KOPT-K1 (cell line): ENCODE measurements at regions not wholly inside any gene's neighbourhood (a gene's known extent, or its start where the extent isn't known, plus 50 kb on each side); places are given as distances from the start of the nearest gene placed in this dataset.

ENCODE experiments used
- H3K27ac ChIP-seq: fragments of 200-600 bp; sonication (generic); 2 replicates; pipeline ENCODE4 v1.5.1; 2016; ENCODE audit warnings: antibody characterized with exemption, mild to moderate bottlenecking, low read depth, low read length; ENCODE audit not compliant: poor library complexity, severe bottlenecking
- H3K36me3 ChIP-seq: fragments of 200-600 bp; sonication (generic); 2 replicates; pipeline ENCODE4 v1.5.1; 2017; ENCODE audit warnings: antibody characterized with exemption, mild to moderate bottlenecking, low read length, moderate library complexity; ENCODE audit not compliant: insufficient read depth
- H3K9me3 ChIP-seq: fragments of 200-600 bp; sonication (generic); 2 replicates; pipeline ENCODE4 v1.5.1; 2017; ENCODE audit warnings: antibody characterized with exemption, low read length, mild to moderate bottlenecking; ENCODE audit not compliant: insufficient read depth, poor library complexity, severe bottlenecking

DNA sequence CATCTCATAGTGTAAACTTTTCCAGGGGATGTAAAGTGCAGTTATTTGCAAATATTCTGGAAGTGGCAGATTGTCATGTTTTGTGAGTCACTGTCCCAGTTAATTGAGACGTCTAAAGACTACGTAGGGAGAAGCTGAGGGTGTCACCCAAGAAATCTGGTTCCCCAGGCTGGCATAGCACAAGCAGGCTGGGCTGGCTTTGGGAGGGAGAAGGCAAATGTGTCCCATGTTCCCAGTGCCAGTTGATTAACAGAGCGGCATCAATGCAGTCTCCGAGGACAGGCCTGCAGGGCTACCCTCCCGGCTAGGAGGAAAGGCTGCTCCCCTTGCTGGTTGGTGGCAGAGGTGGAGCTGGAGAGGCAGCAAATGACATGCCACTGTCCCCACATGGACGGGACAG lies 388.3 kb upstream of the MKI67 start:
- no peaks in the 10 kb centered on the region for H3K9me3 ChIP-seq
- no peak overlapping the region for H3K27ac ChIP-seq

DNA sequence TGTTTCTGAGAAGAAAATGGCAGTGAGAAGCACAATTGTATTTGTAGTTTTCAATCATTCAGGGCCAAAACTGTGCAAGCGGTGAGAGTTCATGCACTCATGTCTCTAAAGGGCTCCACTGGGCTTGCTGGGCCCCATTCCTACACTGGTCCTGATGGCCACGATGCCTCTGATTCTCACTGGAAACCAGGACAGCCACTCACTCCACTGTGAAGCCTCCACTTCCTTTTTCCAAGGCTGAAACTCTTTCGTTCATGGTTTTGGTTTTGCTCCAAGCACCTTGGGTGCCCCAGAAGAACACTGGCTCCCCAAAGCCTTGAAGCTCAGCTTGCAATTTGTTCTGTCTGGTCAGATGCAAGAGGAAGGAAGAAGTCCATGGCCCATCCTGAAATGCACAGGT lies 390.0 kb upstream of the MKI67 start:
- Histone ChIP-seq H3K36me3 (no peaks in the 10 kb centered on the region), H3K9me3 (no peaks in the 10 kb centered on the region), H3K27ac (no peak overlapping the region)

More for the DNA sequence above, 388.3 kb upstream of the MKI67 start:
- H3K36me3 ChIP-seq: no peaks in the 10 kb centered on the region

DNA sequence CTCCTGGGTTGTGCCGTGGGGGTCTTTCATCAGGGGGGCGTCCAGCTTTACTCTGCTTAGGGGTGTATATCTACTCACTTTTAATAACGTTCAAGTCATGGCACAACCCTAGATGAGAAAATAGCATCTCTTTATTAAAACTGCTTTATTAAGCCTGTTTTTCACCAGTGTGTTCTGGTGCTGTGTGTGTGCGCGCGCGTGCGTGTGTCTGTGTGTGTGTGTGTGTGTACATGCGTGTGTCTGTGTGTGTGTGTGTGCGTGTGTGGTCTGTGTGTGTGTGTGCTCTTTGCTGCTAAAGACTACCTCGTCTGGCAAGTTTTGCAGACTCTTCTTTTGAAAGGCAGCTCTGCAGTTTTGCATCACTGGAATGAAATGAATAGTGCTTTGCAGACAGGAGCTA lies 390.9 kb upstream of the MKI67 start:
- H3K36me3 ChIP-seq: no peaks in the 10 kb centered on the region

DNA sequence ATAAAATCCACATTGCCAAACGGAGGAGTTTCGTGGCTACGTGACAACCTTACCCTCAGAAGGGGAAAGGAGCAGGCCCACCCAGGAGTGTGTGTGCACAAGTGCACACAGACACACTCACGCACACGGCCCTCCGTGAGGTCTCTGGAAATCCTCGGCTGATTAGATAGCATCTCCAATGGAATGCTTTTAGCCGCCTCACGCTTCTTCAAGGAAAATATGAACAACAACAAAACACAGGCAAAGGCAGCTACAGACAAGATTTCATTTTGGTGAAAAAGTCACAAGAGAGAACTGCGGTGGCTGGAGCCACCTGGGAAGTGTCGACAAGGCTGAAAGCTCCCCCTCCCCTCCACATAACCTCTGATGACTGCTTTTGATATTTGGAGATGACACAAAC lies 391.8 kb upstream of the MKI67 start:
- no peaks in the 10 kb centered on the region for H3K36me3 ChIP-seq
- no peak overlapping the region for H3K27ac ChIP-seq
- no peaks in the 10 kb centered on the region for H3K9me3 ChIP-seq

More for the DNA sequence above, 390.9 kb upstream of the MKI67 start:
- no peak overlapping the region for H3K27ac ChIP-seq
- no peaks in the 10 kb centered on the region for H3K9me3 ChIP-seq

DNA sequence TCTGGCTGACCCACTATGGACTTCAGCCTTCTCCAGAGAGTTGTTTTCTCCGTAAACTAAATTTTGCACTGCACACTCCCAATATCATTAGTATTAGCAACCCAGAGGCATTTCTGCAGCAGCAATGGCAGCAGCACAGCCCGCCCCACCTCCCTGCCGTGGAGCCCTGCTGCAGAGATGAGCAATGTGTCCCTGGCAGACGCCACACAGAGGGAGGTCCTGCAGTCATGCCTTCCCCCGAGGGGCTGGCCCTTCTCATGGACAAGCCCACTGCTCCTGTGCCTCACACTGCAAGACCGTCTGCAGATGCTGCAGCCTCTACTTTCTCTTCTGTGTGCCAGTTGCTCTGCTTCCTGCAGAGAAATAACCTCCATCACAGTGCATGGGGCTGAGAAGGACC lies 393.4 kb upstream of the MKI67 start:
- Histone ChIP-seq H3K27ac (no peak overlapping the region), H3K36me3 (no peaks in the 10 kb centered on the region), H3K9me3 (no peaks in the 10 kb centered on the region)

DNA sequence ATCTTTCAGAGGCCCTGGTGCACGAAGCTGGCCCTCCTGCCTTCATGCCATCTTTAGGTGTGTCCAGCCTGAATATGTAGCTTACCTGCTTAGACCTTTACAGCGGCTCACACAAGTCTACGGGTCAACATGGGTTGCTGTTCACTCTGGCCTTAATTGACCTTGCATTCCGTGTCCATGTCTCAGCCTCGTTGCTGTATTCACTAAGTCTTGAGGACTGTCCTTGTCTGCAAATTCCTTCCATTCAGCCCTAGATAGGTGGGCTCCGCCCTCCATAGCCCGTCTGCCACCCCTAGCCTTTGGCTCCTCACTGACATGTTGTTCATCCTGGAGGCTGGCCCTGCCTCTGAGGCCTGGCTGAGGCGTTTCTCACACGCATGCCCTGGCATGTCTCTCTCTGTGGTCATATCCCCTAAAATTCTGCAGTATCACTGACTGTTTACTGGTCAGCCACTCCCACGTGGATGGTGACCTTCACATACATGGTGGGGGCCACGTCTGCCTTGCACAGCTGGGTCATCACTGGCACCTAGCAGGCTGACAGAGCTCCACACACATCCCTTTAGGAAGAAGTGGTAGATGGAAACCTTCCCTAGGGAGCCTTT lies 394.1 kb upstream of the MKI67 start:
- H3K27ac ChIP-seq: no peak overlapping the region
- no peaks in the 10 kb centered on the region for H3K36me3 ChIP-seq
- H3K9me3 ChIP-seq: no peaks in the 10 kb centered on the region

DNA sequence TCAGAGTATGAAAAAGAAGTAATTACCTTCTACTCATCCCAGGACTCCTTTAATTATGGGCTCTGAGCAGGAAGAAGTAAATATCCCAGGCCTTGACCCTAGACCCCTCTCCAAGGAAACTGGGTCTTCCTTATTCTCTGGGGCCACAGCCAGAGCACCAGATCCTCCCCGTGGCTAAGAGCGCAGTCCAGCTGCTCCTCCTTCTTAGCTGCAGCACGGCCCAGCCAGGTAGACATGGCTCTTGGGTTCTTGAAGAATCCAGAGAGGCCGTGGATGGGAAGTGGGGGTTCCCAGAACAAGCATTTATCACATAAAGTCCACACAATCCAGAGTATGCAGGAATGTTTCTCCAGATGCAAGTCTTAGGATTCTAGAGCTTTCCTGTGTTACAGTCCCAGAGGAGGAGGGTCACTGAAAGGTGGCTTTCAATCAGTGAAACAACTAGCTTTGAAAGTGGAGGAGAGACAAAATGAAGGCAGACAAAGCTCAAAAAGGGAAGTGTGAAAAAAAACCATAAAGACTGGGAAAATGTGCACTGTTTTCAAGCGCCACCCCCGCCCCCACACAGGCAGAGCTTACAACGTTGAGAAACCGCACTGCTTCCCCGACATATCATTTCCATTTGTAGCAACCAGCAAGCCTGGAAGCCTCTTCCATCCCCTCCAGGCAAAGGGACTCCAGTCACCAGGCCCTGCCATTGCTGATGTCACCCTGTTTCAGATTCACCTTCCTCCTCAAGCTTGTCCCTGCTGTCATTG lies 396.5 kb upstream of the MKI67 start:
- H3K36me3 ChIP-seq: no peaks in the 10 kb centered on the region
- H3K27ac ChIP-seq: no peak overlapping the region

DNA sequence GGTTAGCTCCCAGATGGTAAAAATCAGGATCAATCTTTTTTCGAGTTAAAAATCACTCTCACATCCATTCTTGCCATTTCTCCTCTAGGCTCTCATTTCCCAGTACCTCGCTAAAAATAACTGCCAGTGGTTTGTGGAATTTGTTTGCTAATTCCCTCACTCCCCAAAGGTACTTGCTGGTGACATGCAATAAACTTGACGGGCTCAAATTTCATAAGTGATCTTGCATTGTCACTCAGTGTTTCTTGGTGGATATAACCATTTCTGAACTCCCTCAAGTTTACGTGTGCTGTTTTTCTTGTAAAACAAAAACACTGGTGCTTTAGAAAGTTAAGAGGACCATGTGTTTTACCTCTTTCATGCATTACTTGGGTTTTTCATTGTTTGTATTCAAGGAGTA lies 399.2 kb upstream of the MKI67 start:
- H3K27ac ChIP-seq: no peak overlapping the region
- H3K36me3 ChIP-seq: no peaks in the 10 kb centered on the region
- H3K9me3 ChIP-seq: no peaks in the 10 kb centered on the region

More for the DNA sequence above, 396.5 kb upstream of the MKI67 start:
- no peaks in the 10 kb centered on the region for H3K9me3 ChIP-seq

DNA sequence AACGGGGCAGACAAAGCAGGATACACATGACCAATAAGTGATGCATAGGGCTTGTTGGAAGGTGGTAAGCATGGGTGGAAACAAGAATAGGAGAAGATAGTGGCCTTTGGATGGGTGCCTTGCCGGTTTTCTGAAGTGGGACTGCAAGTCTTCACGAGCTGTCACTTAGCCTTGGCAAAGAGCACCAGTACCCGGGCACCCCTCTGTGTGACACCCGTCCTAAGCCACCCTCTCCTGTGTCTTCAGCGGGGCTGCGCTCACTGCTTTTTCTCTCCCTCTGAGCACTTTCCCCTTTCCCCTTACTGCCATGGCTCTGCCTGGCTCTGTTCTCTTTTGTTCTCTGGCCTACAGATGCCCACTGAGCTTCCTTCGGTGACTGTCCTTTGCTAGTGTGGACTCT lies 399.7 kb upstream of the MKI67 start:
- Histone ChIP-seq H3K9me3 (no peaks in the 10 kb centered on the region), H3K27ac (no peak overlapping the region), H3K36me3 (no peaks in the 10 kb centered on the region)

DNA sequence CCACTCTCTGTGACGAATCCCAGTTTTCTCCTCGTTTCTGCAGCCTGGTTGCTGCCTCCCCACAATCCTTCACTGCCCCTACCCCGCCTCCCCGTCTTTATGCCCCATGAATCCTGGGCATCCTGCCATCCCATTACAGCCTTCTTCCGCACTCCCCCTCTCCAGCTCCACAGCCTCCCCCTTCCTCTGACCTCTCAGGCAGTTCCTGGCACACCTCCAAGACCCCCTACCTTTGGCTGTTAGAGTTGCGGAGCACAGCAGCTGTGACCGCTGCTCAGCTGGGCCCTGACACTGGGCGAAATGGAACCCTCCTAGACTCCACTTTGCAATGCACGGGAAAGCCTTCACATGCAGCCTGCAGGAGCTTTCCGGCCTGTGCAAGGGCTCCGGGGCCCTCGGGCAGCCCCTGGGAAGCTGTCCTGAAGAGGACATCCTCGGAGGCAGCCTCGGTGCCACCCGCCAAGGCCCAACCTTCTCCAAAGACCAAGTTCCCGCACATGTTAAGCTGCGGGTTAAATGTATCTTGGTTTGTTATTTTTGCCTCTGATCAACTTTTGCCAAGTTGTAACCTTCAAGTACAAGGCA lies 400.7 kb upstream of the MKI67 start:
- no peaks in the 10 kb centered on the region for H3K9me3 ChIP-seq
- no peaks in the 10 kb centered on the region for H3K36me3 ChIP-seq
- H3K27ac ChIP-seq: no peak overlapping the region

DNA sequence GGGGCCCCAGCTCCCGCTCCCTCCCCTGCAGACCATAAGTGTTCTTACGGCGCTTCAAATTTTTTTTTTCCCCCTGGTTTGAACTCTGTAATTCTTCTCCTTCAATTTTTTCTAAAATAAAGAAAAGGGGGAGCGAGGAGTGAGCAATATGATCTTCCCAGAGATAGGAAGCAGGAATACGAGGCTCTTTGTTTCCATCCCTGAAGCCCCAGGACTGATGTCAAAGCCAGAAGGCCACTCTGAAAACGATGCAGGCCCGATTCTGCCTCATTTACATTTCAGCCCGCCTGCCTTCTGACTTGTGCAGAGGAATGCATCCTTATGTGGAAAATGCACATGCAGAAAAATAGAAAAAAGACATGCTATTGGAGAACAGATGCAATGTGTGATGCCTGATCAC lies 401.5 kb upstream of the MKI67 start:
- no peaks in the 10 kb centered on the region for H3K9me3 ChIP-seq
- no peak overlapping the region for H3K27ac ChIP-seq
- H3K36me3 ChIP-seq: no peaks in the 10 kb centered on the region

DNA sequence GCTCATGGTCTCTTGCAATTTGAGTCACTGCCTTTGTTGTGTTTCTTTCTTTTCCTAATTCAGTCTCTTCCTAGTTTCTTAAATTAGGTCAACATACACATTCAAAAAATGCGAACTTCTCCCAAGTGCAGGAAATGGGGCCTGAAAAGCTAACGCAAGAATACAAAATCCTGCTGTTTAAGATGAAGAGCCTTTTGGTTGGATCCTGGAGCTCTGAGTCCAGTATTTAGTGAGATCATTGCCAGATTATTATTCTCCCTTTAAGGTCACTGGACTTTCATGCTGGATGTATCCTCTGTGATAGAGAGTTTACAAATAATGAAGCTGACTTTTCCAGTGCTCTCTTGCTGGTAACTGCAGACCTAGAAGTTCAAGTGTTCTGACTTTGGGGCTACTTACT lies 401.9 kb upstream of the MKI67 start:
- no peaks in the 10 kb centered on the region for H3K9me3 ChIP-seq
- H3K27ac ChIP-seq: no peak overlapping the region
- no peaks in the 10 kb centered on the region for H3K36me3 ChIP-seq

DNA sequence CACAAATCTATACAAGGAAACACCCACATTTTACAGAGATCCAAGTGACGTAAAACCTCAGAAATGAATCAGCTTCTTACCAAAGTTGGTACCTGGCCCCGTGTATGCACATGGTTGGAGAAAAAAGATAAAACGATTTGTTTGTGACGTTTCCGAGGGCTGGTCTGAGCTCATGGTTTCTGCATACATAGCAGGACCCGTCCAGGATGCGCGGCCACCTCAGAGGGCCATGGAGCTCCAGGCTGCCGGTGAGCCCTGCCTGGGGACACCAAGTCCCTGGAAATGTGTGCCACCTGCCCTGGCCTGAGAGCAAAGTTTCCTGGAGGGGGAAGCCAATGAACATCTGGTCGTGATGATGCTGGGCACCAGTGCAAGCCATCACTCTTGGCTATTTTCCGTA lies 402.6 kb upstream of the MKI67 start:
- no peak overlapping the region for H3K27ac ChIP-seq
- H3K36me3 ChIP-seq: no peaks in the 10 kb centered on the region
- no peaks in the 10 kb centered on the region for H3K9me3 ChIP-seq

DNA sequence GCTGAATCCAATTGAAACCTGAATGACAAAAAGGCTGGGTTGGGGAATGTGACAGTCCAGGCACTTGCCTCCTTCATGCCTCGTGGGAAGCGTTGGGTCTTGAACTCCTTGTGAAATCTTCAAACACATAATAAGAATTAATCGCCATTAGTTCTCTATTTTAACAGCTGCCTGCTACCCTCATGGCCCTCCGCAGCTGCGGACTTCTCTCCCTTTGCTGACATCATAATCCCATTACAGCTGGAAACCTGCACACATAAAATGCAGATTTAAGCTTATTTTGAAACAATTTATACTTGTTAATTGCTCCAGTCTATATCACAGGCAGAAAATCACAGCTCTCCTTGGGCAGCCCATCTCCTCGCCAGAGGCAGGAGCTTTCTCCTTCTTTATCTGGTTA lies 403.0 kb upstream of the MKI67 start:
- Histone ChIP-seq H3K36me3 (no peaks in the 10 kb centered on the region), H3K27ac (no peak overlapping the region), H3K9me3 (no peaks in the 10 kb centered on the region)

DNA sequence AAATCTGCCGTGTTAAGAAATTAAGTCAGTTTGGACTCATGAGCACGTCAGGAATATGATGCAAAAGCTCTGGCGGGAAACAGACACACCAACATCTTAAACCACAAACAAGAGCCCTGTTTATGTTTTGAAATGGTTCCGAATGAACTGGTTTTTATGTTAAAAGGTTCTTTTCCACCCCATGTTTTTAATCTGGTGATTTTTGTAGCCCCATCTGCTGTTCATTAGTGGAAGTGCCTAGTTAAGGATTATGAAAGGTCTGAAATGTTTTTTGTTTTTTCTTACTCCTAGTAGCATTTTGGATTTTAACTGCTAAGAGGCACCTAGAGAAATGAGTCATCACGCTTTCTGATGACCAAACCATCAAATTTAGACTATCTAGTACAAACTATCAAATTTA lies 404.1 kb upstream of the MKI67 start:
- Histone ChIP-seq H3K36me3 (no peaks in the 10 kb centered on the region), H3K27ac (no peak overlapping the region), H3K9me3 (no peaks in the 10 kb centered on the region)

DNA sequence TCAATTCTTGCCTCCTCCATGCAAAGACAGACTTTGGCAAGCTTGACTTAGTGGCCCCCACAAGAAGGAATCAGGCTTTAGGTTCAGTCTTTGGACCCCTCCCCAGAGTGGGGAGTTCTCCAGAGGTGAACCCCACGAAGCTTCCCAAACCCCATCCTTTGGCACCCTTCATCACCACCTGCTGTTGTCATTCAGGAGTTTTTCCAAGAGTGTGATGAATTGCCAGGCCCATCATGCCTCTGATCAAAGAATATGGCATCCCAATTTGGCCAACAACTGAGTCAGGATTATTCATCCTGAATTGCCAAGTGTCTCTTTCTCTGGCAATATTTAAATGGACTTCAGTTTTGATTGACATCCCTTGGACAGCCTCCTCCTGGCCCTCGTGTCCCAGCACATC lies 404.7 kb upstream of the MKI67 start:
- no peaks in the 10 kb centered on the region for H3K36me3 ChIP-seq
- no peaks in the 10 kb centered on the region for H3K9me3 ChIP-seq
- no peak overlapping the region for H3K27ac ChIP-seq
